CD4-positive, alpha-beta T cell treated with Interleukin-21 for 1 hour (primary cell): ENCODE measurements at regions not wholly inside any gene's neighbourhood (a gene's known extent, or its start where the extent isn't known, plus 50 kb on each side); places are given as distances from the start of the nearest gene placed in this dataset.
"Not testable (repeated sequence)": the region's sequence is repeated elsewhere in the genome, so short reads cannot be mapped to it uniquely, and the experiment has no call there.

Source experiments
- DNase-seq: peaks from one replicate; pipeline ENCODE4 v3.0.0-alpha.2; 2020

DNA sequence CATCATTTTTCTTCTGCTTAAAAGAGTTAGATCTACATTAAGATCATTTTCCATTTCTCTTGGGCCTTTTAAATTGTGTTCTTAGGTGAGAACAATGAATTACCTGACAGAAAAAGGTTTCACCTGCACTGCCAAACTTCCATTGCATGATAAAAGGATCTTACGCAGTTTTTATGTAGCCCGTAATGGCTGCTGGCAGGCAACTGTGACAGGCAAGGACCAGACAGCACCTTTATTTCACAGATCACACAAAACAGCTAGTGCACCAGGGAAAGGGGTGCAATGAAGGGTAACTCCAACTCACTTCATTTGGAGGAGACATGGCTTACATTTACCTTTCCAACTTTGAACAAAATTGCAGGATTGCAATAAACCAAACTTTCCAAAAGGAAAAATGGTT, 159.8 kb downstream of the SLITRK1 start:
- DNase-seq = no peak

DNA sequence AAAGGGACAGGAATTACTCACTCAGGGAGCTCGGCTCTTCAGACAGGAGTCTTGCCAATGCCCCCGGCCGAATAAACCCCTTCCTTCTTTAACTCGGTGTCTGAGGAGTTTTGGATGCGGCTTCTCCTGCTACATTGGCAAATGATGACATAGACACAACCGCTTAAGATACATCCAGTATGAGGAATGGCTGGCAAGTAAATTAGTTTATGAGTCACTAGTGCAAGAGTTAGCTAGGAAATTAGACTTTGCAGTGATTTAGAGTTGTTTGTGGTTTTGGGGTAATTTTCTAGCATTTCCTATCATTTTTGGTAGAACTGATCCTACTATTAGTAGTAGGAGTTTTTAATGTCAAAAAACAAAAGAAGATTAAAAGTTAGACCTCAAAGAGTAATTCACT, 166.2 kb downstream of the SLITRK1 start:
- DNase-seq = no peak

DNA sequence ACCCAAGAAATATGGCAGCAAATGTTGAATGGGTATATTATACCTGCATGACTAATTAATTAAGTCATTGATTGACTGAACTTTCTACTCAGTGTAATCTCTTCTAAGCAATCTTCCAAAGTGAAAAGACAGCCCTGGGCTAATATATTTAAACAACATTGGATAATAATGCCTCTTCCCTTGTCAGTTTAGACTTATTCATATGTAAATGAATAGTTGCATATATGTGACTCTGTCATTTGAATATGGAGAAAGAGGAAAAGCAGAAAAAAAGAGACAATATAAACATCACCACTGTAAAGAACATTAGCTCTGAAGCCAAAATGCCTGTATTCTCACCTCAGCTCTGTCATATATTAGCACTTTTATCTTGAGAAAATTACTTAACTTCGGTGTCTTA, 168.0 kb downstream of the SLITRK1 start:
- DNase-seq = no peak

DNA sequence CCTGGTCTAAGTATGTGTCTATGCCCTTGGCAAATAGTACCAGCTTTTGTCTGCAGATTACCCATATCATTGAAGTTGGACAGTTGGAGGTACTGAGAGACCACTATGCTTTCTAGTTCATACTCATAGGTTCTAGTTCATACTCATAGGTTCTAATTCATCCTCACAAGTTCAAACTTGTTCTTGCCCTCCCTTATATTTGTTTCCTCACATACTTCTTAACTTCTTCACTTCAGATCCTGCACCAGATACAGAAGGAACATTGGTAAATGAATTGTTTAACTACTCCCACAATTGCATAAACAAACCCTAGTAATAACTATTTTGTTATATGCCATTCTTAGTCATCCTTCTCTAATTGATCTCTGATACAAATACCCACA, 172.2 kb downstream of the SLITRK1 start:
- DNase-seq = no peak

DNA sequence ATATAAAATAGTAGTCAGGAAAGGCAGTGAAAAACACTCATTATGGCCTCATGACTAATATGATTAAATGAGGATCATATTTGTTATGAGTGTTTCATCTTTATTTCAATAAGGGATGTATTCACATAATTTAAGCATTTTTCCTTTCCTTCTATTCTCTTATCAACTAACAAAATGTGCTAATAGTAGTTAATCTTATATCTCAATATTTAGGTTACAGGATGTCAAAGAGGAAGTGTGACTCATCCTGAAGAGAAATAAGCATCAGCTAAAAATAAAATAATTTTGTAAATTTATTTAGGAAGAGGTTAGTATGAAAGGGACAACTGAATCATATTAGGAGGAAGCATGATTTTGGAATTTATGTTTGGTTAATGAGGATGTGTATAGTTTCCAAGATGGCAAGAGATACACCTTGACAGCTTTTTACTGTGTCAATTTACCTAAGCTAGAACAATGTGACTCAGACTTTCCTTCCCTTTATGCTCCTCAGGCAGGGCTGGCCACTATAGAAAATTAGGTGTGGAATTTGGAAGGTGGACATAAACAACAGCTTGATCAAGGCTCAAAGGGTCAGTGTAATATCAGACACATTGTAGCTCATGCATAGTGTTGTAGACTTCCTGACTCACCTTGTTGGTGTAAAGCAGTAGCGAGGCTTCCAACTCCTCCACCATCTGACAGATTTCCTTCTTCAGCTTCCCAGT, 172.7 kb downstream of the SLITRK1 start:
- DNase-seq = no peak

DNA sequence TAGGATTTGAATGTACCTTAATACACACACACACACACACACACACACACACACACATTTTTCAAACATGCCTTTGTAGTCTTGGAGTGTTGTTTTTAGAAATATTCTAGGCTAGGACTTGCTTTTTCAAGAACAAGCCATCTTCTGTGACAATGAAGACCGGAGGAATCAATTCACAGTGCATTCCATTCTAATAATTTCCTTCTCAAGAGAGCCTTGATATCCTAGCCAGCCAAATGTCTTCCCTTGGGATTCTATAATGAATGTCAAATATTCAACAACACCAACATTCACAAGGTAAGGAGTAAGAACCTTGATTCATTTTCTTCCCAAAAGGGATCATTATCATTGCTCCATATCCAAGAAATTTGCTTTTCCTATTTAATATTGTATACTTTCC, 180.3 kb downstream of the SLITRK1 start:
- no peak for DNase-seq

DNA sequence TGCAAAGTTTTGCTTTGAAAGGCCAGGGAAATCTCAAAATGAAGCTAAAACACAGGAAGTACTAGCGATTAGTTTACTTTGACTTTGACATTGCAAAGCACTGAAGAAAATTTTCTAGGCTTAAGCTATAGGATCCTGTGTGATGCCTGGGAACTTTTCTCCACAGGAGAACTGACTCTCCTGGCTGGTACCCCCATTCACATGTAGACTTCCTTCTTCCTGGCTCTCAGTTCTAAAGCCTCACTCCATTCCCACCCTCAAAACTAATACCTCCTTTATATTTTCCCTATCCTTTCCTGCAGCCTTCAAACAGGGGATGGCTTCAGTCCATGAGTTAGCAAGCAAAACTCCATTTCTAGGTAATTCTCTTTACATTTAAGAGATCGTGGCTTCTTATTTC, 189.5 kb downstream of the SLITRK1 start:
- DNase-seq = no peak

DNA sequence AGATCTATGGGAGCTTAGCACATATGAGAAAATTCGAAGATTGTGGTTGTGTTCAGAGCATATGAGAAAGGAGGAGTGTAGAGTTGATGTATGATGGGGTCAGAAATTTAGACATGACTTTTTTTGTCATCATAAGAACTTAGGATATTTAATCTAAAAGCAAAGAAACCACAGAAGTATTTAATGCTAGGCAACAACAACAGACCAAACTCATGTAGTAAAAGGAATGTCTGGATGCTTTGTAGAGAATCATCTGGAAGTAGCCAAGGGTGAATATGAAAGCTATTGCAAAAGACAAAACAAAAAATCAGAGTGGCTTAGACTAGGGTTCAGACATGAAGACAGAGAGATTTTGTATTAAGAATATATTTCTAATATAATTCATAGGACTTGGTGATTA, 190.3 kb downstream of the SLITRK1 start:
- no peak for DNase-seq

DNA sequence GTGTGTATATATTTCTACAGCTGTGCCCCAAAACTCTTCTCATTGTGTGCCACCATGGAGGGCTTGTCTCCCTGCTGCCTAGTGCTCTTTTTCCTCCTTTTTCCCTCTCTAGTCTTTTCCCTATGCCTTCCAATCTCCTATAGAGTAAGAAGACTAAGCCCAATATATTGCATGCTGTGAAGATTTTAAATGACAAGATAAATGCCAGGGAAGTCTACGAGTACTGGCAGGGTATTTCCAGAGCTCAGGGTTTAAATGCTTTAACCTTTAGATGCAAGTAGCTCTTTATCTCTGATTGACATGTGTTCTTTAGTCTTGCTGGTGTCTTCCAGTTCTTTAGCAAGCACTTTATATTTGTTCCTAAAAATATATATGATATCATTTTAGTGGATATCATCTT, 200.7 kb downstream of the SLITRK1 start:
- no peak for DNase-seq

DNA sequence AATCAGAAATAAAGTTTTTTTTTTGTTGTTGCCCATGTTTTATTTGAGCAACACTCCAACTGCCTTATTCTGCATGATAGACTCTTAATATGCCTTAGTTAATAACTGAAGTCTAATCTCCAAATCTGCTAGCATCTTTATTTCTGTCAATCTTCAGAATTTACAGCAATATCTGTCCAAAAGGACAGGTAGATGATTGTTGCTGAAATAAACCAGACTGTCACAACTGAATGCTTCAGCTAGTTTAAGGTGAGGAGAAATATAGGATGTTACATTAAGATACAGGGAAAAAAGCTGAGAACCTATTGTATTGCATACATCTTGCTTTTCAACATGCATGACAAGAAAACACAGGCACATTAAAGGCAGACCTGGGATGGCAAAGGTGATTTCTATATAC, 204.3 kb downstream of the SLITRK1 start:
- no peak for DNase-seq

DNA sequence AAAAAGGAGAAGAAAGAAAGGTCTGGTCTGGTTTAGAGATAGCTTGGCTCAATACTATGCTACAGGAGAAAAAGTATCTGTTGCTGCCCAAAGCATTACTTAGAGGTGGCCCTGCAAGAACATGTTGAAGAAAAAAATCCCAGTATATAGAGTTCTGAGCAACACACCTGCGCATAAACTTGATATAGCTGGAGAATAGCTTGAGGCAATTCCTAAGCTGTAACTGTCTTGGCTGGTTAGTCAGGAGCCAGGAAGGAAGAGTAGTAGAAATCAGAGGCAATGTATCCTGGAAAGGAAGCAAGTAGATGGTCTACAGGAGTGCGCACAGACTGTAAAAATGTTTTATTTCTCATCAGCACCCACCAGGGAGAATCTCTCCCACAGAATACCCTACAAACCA, 209.7 kb downstream of the SLITRK1 start:
- DNase-seq = no peak

DNA sequence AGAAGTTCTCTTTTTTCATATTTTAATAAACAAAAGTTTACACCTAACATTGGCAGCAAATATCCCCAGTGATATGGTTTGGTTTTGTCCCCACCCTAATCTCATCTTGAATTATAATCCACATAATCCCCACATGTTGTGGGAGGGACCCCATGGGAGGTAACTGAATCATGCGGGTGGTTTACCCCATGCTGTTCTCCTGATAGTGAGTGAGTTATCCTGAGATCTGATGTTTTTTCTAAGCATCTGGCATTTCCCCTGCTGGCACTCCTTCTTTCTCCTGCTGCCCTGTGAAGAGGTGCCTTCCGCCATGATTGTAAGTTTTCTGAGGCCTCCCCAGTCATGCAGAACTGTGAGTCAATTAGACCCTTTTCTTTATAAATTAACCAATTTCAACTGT, 214.7 kb downstream of the SLITRK1 start:
- DNase-seq = no peak

DNA sequence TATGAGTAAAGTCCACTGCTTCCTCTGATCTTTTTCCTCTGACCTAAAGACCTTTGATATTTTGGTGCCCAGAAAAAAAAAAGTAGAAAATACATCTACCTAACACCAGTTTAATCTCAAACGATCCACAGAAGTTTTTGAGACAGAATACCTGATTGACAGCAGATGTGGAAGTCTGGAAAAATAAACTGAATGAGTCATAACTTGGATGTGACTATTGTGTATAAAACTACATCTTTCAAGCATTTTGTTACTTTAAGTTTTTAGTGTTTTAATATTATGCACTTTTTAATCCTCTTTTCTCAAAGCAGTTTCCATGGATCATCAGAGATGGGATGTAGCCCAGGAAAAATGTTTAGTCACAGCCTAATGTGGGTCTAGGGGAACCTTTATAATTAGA, 216.1 kb downstream of the SLITRK1 start:
- DNase-seq = no peak

DNA sequence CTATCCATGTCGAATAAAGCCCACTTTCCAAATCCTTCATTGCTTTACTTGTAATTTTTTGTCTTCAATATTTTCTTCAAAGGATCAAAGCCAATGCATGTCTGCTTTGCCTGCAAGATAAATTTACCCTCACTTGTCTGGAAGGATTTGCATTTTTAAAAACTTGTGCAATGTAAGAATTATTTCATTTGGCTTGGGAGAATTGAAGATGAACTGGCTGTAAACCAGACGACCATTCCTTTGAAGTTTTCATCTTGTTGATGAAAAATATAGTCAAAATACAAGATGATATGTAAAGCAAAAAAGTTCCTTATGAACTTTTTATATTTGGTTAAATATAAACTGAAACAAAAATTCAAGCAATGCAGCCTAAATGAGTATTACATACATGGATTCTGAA, 225.0 kb downstream of the SLITRK1 start:
- no peak for DNase-seq

DNA sequence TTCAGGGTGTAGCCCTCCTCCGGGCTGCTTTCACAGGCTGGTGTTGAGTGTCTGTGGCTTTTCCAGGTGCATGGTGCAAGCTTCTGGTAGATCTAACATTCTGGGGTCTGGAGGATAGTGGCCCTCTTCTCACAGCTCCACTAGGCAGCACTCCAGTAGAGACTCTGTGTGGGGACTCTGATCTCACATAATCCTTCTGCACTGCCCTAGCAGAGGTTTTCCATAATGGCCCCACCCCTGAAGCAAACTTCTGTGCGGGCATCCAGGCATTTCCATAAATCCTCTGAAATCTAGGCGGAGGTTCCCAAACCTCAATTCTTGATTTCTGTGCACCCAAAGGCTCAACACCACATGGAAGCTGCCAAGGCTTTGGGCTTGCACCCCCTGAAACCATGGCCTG, 239.7 kb downstream of the SLITRK1 start:
- not testable (repeated sequence) for DNase-seq

DNA sequence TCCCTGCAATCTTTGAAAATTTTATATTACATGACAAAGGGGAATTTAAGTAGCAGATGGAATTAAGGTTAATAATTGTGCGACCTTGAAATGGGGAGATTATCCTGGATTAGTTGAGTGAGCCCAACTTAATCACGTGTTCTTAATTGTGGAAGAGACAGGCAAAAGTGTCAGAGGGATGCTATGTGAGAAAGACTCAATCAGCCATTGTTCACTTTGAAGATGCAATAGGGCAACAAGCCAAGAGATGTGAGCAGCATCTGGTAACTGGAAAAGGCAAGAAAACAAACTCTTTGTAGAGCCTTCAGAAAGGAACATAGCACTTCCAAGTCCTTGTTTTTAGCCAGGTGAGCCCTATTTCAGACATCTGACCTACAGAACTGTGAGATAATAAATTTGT, 247.7 kb downstream of the SLITRK1 start:
- no peak for DNase-seq

DNA sequence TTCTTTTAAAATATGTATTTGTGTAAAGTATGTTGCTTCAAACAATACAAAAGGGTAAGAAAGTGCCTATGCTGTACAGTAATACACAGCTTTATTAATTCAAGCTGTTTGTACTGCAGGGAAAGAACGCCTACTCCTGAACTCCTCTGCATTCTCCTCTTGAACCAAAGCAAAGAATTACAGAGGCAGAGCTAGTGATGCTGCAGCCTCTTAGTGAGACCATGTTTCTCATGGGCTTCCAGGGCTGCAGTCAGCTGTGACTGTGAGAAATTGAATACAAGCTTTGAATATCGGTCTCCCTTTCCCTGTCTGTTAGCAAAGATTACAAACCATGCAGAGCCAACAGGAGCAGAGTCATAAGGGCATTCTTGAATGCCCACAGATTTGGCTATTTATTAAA, 248.5 kb downstream of the SLITRK1 start:
- no peak for DNase-seq

DNA sequence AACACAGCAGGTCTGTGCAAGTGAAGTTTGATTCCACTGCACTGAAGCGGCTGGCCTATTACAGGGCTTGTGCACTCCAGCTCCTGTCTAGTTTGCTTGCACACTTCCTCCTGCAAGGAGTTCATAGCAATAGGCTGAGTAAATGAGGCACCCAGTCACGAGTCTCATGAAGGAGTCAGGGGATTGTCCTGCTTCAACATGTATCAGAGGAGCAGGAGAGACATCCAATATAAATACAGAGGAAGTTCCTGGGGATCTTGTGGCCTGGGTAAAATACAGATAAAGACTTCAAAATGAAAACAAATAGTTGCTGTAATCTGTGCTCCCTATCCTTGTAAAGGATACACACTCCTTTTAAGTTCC, 259.9 kb downstream of the SLITRK1 start:
- no peak for DNase-seq

DNA sequence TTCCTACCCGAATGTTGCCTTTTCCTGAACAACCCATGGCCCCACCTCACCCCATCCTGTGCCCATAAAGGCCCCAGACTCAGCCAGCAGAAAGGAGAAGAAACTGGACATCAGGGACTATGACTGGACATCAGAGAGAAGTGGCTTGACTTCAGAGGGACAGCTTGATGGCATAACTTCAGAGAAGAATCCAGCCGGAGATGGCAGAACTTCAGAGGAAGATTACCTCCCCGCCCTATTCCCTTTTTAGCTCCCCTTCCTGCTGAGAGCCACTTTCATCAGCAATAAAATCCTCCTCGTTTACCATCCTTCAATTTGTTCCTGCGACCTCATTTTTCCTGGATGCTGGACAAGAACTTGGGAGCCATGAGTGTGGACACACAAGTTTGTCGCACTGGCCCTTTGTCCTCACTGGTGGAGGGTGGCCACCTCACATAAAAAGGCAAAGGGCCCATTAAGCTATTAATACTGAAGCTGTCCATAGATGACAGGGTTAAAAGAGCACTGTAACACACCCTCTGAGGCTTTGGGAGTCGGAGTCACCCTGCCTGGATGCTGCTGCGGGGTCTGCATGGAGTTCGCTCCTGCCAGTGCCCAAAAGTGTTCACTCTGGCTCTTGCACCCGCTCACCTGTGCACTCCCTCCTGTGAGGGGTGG, 260.4 kb downstream of the SLITRK1 start:
- DNase-seq = no peak

DNA sequence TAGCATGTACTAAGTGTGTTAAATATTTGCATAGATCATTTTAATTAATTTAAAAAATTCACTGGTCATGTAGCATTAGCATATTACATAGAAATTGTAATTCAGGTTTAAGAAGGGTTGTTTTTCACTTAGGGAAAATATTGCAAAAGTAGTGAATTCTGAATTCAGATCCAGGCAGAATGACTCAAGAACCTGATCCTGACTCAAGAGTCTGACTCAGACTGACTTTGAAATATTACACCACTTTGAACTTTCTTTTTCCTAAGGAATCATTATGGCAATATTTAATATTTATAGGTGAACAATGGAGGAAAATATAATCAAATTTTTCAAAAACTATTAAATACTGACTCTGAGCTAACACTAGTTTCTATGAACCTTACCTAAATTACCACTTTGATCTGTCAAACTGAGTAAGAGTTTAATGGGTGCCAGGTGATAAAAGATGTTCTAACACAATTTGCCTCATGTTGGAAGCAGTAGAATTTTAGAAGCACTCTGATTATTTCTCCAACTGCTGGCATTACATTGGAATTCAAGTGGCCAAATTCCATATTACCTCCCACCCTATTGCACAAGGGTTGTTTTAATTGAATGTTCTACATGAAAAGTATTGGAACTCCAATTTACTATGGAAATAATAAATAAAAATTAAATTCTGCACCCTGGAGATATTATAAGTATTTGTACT, 261.6 kb downstream of the SLITRK1 start:
- DNase-seq = no peak

DNA sequence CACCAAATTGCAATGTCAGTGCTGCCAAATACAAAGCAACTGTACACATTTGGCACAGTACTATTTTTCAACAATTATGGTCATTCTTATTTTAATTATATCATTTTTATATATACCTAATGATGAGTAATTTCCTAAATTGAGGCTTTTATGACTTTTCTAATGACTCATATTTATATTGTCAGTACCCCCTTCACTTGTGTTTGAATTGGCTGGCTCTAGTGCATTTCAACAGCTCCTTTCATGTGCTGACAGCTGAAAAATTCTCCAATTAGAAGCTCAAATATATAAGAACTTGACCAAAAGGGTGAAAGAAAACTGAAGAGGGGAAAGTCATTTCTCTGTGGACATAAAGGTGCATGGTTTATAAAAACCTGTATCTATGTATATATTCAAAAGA, 263.3 kb downstream of the SLITRK1 start:
- no peak for DNase-seq

DNA sequence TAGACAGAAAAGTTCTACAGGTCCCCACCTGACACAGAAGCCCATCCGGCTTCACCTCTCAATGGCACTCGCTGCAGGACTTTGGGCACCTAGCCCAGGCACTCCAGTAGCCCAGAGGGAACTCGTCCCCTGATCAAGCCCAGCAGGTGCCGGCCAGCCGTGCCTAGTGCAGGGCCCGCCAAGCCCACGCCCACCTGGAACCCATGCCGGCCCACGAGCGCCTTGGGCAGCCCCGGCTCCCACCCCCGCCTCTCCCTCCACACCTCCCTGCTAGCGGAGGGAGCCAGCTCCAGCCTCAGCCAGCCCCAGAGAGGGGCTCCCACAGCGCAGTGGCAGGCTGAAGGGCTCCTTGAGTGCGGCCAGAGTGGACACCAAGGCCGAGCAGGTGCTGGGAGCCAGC, 268.8 kb downstream of the SLITRK1 start:
- DNase-seq = no peak

DNA sequence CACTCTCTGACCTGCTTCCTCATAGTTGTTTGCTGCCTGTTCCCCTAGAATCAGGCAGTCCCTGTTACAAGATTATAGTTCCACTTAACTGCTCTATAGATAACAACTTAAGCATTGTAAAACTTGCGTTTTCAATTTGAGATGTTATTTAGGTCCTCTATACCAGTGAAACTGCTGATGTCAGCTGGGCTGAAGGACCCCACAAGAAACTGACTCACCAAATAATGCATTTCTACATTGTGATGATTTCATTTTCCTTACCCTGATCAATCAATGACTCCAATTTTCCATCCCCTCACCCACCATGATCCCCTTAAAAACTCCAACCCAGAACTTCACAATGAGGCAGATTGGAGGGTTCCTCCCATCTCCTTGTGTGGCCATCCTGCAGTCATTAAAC, 280.7 kb downstream of the SLITRK1 start:
- no peak for DNase-seq

DNA sequence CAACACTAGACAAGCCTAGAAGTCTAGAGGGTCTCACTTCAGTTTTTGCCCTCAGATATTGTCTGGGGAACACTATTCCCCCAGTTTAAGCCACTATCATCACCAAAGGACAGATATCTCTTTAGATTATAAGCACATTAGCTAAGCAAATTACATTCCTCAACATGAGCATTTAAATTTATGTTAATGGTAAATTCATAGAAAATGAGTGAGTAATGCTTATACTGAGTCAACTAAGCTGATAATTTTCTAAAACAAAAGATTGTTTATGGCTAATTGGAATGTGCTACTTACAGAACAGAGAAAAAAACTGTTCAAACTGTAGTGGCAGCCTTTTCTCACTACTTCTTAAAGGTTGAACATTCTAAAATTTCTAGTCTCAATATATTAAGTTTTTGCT, 290.2 kb downstream of the SLITRK1 start:
- no peak for DNase-seq

DNA sequence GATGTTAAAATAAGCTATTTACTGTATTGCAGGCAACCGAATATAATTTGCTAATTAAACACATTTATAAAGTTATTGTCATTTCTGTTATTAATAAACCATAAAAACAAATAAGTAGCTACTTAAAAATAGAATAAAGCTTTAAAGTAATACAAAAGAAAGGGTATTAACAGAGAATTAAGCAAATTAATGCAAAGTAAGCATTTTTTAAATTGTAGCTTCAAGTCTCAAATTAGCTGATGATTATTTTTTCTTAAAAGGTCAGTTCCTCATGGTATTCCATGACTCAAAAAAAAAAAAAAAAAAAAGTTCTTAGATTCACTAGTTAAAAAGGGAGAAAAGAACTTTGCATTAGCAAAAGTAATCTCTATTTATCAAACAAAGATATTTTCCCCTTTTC, 292.5 kb downstream of the SLITRK1 start:
- DNase-seq = no peak
